GM10248 (cell line): ENCODE measurements at regions not wholly inside any gene's neighbourhood (a gene's known extent, or its start where the extent isn't known, plus 50 kb on each side); places are given as distances from the start of the nearest gene placed in this dataset.

Experiments used
- CTCF ChIA-PET: fragments of 300-600 bp; sonication (Branson Sonifier 250); formaldehyde crosslinking; extraction: SDS; loops from one replicate; lab custom pipeline; 2021; ENCODE audit warnings: antibody characterized with exemption; lab: Yijun Ruan, JAX
- POLR2A ChIA-PET: fragments of 350-650 bp; sonication (Branson Sonifier 250); formaldehyde crosslinking; extraction: SDS; loops from one replicate; lab custom pipeline; 2020; ENCODE audit warnings: antibody characterized with exemption; lab: Yijun Ruan, JAX
- DNase-seq: peaks from one replicate; pipeline ENCODE4 v3.0.0; 2012; ENCODE audit errors: extremely low spot score
- CTCF ChIP-seq: IDR thresholded peaks from 2 replicates; pipeline ENCODE4 v1.5.1; 2012; ENCODE audit warnings: mild to moderate bottlenecking, low read depth; ENCODE audit errors: extremely low read depth, missing control alignments, control extremely low read depth

GRCh38 chr10:35731828-35732227, 89.7 kb upstream of the FZD8 start:
- ChIA-PET POLR2A (no interaction called here), CTCF (interaction anchor here (1.6 to 2.1 kb wide), 2 partner anchors 9 to 24 kb away, joined by 5 to 7 read pairs; no protein-coding TSS in a partner anchor)
- TF ChIP-seq CTCF, result no peak
- DNase-seq, result no peak

DNA sequence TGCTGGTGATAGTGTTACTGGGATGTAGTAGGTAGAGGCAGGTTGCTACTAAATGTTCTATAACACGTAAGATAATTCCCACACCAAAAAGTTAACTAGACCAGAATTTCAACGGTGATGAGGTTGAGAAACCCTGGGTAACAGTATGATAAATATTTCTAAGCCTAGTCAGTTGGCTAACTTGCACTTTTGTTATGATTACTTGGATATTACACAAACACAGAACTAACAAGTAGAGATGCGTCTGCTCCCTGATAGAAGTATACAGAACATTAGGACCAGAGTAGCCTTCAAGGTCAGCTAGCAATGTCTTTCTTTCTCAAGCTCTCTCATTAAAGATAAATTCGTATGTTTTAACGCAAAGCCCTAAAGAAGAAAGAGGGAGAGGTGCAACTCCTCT, 86.2 kb upstream of the FZD8 start:
- POLR2A ChIA-PET, result no interaction called here
- no peak for TF ChIP-seq CTCF
- CTCF ChIA-PET, result interaction anchor here (1.6 kb wide), 1 partner anchor 11 kb away, joined by 3 read pairs; no protein-coding TSS in a partner anchor
- no peak for DNase-seq

GRCh38 chr10:35726846-35727245, 84.8 kb upstream of the FZD8 start:
- no peak for DNase-seq
- ChIA-PET POLR2A (no interaction called here), CTCF (interaction anchor here (1.1 to 1.2 kb wide), 2 partner anchors 13 to 55 kb away, joined by 3 read pairs; no protein-coding TSS in a partner anchor)
- no peak for TF ChIP-seq CTCF

GRCh38 chr10:35723992-35724391, 81.9 kb upstream of the FZD8 start:
- no peak for DNase-seq
- POLR2A ChIA-PET, result no interaction called here
- CTCF ChIA-PET, result interaction anchor here (1.5 kb wide), 1 partner anchor 35 kb away, joined by 3 read pairs; no protein-coding TSS in a partner anchor
- no peak for TF ChIP-seq CTCF

GRCh38 chr10:35723059-35723458, 81.0 kb upstream of the FZD8 start:
- ChIA-PET POLR2A (no interaction called here), CTCF (interaction anchor here (2.3 kb wide), 1 partner anchor 8 kb away, joined by 7 read pairs; no protein-coding TSS in a partner anchor)
- no peak for DNase-seq
- no peak for TF ChIP-seq CTCF

DNA sequence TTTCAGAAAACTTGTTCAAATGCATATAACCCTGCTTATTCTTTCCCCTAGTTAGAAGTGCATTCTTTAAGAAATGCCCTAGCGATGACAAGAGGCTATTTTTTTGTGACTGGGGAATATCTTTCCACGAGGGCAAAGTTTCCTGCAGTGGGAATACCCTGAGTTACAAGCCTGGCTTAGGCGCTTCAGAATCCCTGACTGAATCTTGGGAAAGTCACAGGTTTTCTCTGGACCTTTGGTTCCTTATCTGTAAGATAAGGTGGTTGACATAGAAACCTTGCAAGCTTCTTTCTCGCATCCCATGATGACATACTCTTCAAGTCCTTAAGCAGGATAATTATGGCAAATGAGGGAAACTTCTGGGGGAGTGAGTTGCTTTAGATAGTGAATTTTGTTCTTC, 80.5 kb upstream of the FZD8 start:
- DNase-seq, result no peak
- CTCF ChIA-PET, result interaction anchor here (2.3 kb wide), 1 partner anchor 8 kb away, joined by 7 read pairs; no protein-coding TSS in a partner anchor
- no peak for TF ChIP-seq CTCF
- POLR2A ChIA-PET, result no interaction called here

- ChIA-PET CTCF (interaction anchor here (2.3 kb wide), 1 partner anchor 9 kb away, joined by 7 read pairs; no protein-coding TSS in a partner anchor), POLR2A (no interaction called here)
- DNase-seq, result no peak
- no peak for TF ChIP-seq CTCF
These were observed 80.1 kb upstream of the FZD8 start for GRCh38 chr10:35722226-35722625.
